ENCODE measurements at regions not wholly inside any gene's neighbourhood (a gene's known extent, or its start where the extent isn't known, plus 50 kb on each side); places are given as distances from the start of the nearest gene placed in this dataset.
"Not testable (repeated sequence)": the region's sequence is repeated elsewhere in the genome, so short reads cannot be mapped to it uniquely, and the experiment has no call there.

GRCh38 chr2:193517615-193518014 is 1322.9 kb upstream of the TMEFF2 start:
- no peak for DNase-seq (ENCODE audit: low spot score in 2 of 2)
- no peak for FAIRE-seq

GRCh38 chr2:193506035-193506434 is 1311.3 kb upstream of the TMEFF2 start:
- FAIRE-seq (no peak), DNase-seq (ENCODE audit: low spot score in 2 of 2) (no peak)

GRCh38 chr2:193505620-193506019 is 1310.9 kb upstream of the TMEFF2 start:
- DNase-seq (ENCODE audit: low spot score in 2 of 2) (no peak), FAIRE-seq (no peak)

GRCh38 chr2:193502363-193503035 is 1307.8 kb upstream of the TMEFF2 start:
- no peak for DNase-seq (ENCODE audit: low spot score in 2 of 2)
- no peak for FAIRE-seq

GRCh38 chr2:193496786-193497185 is 1302.1 kb upstream of the TMEFF2 start:
- no peak for DNase-seq (ENCODE audit: low spot score in 2 of 2)
- FAIRE-seq = no peak

- FAIRE-seq (no peak), DNase-seq (ENCODE audit: low spot score in 2 of 2) (no peak)
Observed at GRCh38 chr2:193482557-193482956, 1287.8 kb upstream of the TMEFF2 start.

GRCh38 chr2:193480187-193480586 is 1285.5 kb upstream of the TMEFF2 start:
- FAIRE-seq = no peak
- DNase-seq (ENCODE audit: low spot score in 2 of 2) = no peak

- DNase-seq (ENCODE audit: low spot score in 2 of 2) = no peak
- FAIRE-seq = no peak
Observed at GRCh38 chr2:193476171-193476800, 1281.6 kb upstream of the TMEFF2 start.

GRCh38 chr2:193475038-193475437 is 1280.3 kb upstream of the TMEFF2 start:
- FAIRE-seq (no peak), DNase-seq (ENCODE audit: low spot score in 2 of 2) (no peak)

GRCh38 chr2:193469251-193469650 is 1274.5 kb upstream of the TMEFF2 start:
- DNase-seq (ENCODE audit: low spot score in 2 of 2) = no peak
- no peak for FAIRE-seq

GRCh38 chr2:193467276-193467987 is 1272.7 kb upstream of the TMEFF2 start:
- DNase-seq (ENCODE audit: low spot score in 2 of 2) (no peak), FAIRE-seq (no peak)

- no peak for FAIRE-seq
Observed at GRCh38 chr2:193463011-193463410, 1268.3 kb upstream of the TMEFF2 start.

GRCh38 chr2:193462411-193462810 is 1267.7 kb upstream of the TMEFF2 start:
- no peak for FAIRE-seq

More at GRCh38 chr2:193463011-193463410, 1268.3 kb upstream of the TMEFF2 start:
- DNase-seq (ENCODE audit: low spot score in 2 of 2) = no peak

GRCh38 chr2:193461431-193461934 is 1266.8 kb upstream of the TMEFF2 start:
- FAIRE-seq (no peak), DNase-seq (ENCODE audit: low spot score in 2 of 2) (no peak)

More at GRCh38 chr2:193462411-193462810, 1267.7 kb upstream of the TMEFF2 start:
- no peak for DNase-seq (ENCODE audit: low spot score in 2 of 2)

GRCh38 chr2:193446967-193447366 is 1252.2 kb upstream of the TMEFF2 start:
- DNase-seq (ENCODE audit: low spot score in 2 of 2) = no peak
- FAIRE-seq = no peak

- DNase-seq (ENCODE audit: low spot score in 2 of 2) (no peak), FAIRE-seq (no peak)
Observed at GRCh38 chr2:193442293-193442692, 1247.6 kb upstream of the TMEFF2 start.

GRCh38 chr2:193428336-193428818 is 1233.6 kb upstream of the TMEFF2 start:
- no peak for FAIRE-seq
- DNase-seq (ENCODE audit: low spot score in 2 of 2) = no peak

GRCh38 chr2:193412368-193412767 is 1217.6 kb upstream of the TMEFF2 start:
- FAIRE-seq; DNase-seq (ENCODE audit: low spot score in 2 of 2): not testable (repeated sequence)

- DNase-seq (ENCODE audit: low spot score in 2 of 2) (no peak), FAIRE-seq (no peak)
Observed at GRCh38 chr2:193409951-193410350, 1215.2 kb upstream of the TMEFF2 start.

- FAIRE-seq (no peak), DNase-seq (ENCODE audit: low spot score in 2 of 2) (no peak)
Observed at GRCh38 chr2:193382583-193382982, 1187.8 kb upstream of the TMEFF2 start.

- FAIRE-seq (no peak), DNase-seq (ENCODE audit: low spot score in 2 of 2) (no peak)
Observed at GRCh38 chr2:193377789-193378188, 1183.1 kb upstream of the TMEFF2 start.
